GM23338 (cell line): ENCODE measurements at regions not wholly inside any gene's neighbourhood (a gene's known extent, or its start where the extent isn't known, plus 50 kb on each side); places are given as distances from the start of the nearest gene placed in this dataset.

Source experiments
- ATAC-seq: fragments of 200-7000 bp; cut with Tn5 transposase; 3 replicates; pipeline ENCODE4 v1.9.1; 2020
- DNase-seq: peaks from one replicate; pipeline ENCODE4 v3.0.0-alpha.2; 2015; ENCODE audit warnings: low spot score
- H2AFZ ChIP-seq: fragments of 200-600 bp; sonication (generic); 2 replicates; pipeline ENCODE4 v1.8.0; 2016; ENCODE audit warnings: antibody characterized with exemption, mild to moderate bottlenecking, moderate library complexity
- H3F3A ChIP-seq: fragments of 200-600 bp; sonication (generic); replicated peaks from 2 replicates; pipeline ENCODE4 v1.8.0; 2017; ENCODE audit warnings: antibody characterized with exemption, mixed run types, low read depth
- H3K27ac ChIP-seq: fragments of 200-600 bp; sonication (generic); 2 replicates; pipeline ENCODE4 v1.6.1; 2016; ENCODE audit warnings: low read depth
- H3K27me3 ChIP-seq: fragments of 200-600 bp; sonication (generic); 2 replicates; pipeline ENCODE4 v1.8.0; 2016; ENCODE audit warnings: mild to moderate bottlenecking, mixed run types, moderate library complexity; ENCODE audit not compliant: insufficient read depth
- H3K36me3 ChIP-seq: fragments of 200-600 bp; sonication (generic); 2 replicates; pipeline ENCODE4 v1.8.0; 2016; ENCODE audit warnings: mild to moderate bottlenecking; ENCODE audit not compliant: insufficient read depth
- H3K4me1 ChIP-seq: fragments of 200-600 bp; sonication (generic); 2 replicates; pipeline ENCODE4 v1.8.0; 2016; ENCODE audit warnings: mild to moderate bottlenecking, moderate library complexity; ENCODE audit not compliant: insufficient read depth
- H3K4me2 ChIP-seq: fragments of 200-600 bp; sonication (generic); 2 replicates; pipeline ENCODE4 v1.7.1; 2017; ENCODE audit warnings: mixed run types
- H3K4me3 ChIP-seq: fragments of 200-600 bp; sonication (generic); 2 replicates; pipeline ENCODE4 v1.6.1; 2016; ENCODE audit warnings: mixed run types
- H3K79me2 ChIP-seq: fragments of 200-600 bp; sonication (generic); replicated peaks from 2 replicates; pipeline ENCODE4 v1.8.0; 2017; ENCODE audit warnings: mild to moderate bottlenecking; ENCODE audit not compliant: insufficient read depth
- H3K9me2 ChIP-seq: fragments of 200-600 bp; sonication (generic); 2 replicates; pipeline ENCODE4 v1.8.0; 2017; ENCODE audit not compliant: insufficient read depth
- H4K20me1 ChIP-seq: fragments of 200-600 bp; sonication (generic); replicated peaks from 2 replicates; pipeline ENCODE4 v1.8.0; 2017; ENCODE audit warnings: mild to moderate bottlenecking; ENCODE audit not compliant: insufficient read depth
- H3K27ac Mint-ChIP-seq: 2 replicates; pipeline ENCODE4 v1.8.0; 2020; ENCODE audit warnings: inconsistent platforms, mild to moderate bottlenecking, moderate library complexity, mixed read lengths
- H3K27me3 Mint-ChIP-seq: 3 replicates; pipeline ENCODE4 v1.8.0; 2022; ENCODE audit warnings: low read depth, mild to moderate bottlenecking, moderate library complexity, mixed read lengths, inconsistent platforms; ENCODE audit not compliant: insufficient read depth, poor library complexity
- H3K36me3 Mint-ChIP-seq: 3 replicates; pipeline ENCODE4 v1.8.0; 2021; ENCODE audit warnings: low read depth, mild to moderate bottlenecking, inconsistent platforms, moderate library complexity, mixed read lengths
- H3K4me1 Mint-ChIP-seq: 3 replicates; pipeline ENCODE4 v1.8.0; 2020; ENCODE audit warnings: mild to moderate bottlenecking, inconsistent platforms, mixed read lengths
- H3K4me3 Mint-ChIP-seq: 3 replicates; pipeline ENCODE4 v1.8.0; 2021; ENCODE audit warnings: moderate library complexity, mild to moderate bottlenecking, inconsistent platforms, mixed read lengths
- H3K9me3 Mint-ChIP-seq: 3 replicates; pipeline ENCODE4 v1.8.0; 2020; ENCODE audit warnings: moderate library complexity, mild to moderate bottlenecking, inconsistent platforms, mixed read lengths
- CREB1 ChIP-seq: fragments of 250-450 bp; sonication (Bioruptor Pico); IDR thresholded peaks from 2 replicates; pipeline ENCODE4 v1.5.0; 2020; ENCODE audit warnings: low read depth, mild to moderate bottlenecking, moderate library complexity
- EZH2phosphoT487 ChIP-seq: fragments of 200-600 bp; sonication (generic); IDR thresholded peaks from one replicate; pipeline ENCODE4 v1.8.1; 2018; ENCODE audit warnings: antibody characterized with exemption; ENCODE audit not compliant: unreplicated experiment
- JUNB ChIP-seq: IDR thresholded peaks from one replicate; pipeline ENCODE4 v1.6.1; 2016; ENCODE audit warnings: antibody characterized with exemption; ENCODE audit not compliant: unreplicated experiment
- NANOG ChIP-seq: IDR thresholded peaks from 2 replicates; pipeline ENCODE4 v1.6.1; 2016; ENCODE audit warnings: antibody characterized with exemption, borderline replicate concordance
- POLR2AphosphoS5 ChIP-seq: IDR thresholded peaks from 2 replicates; pipeline ENCODE4 v1.6.1; 2016; ENCODE audit warnings: antibody characterized with exemption, low read depth
- STAT1 ChIP-seq: IDR thresholded peaks from one replicate; pipeline ENCODE4 v1.6.1; 2016; ENCODE audit warnings: antibody characterized with exemption; ENCODE audit not compliant: unreplicated experiment
- ZNF331 ChIP-seq: fragments of 250-450 bp; sonication (Bioruptor Pico); IDR thresholded peaks from 2 replicates; pipeline ENCODE4 v1.5.0; 2020; ENCODE audit warnings: low read depth, mild to moderate bottlenecking, moderate library complexity
- TF ChIP-seq, protein P1 (sequence below): IDR thresholded peaks from one replicate; pipeline ENCODE4 v1.6.1; 2018; ENCODE audit warnings: antibody characterized with exemption; ENCODE audit not compliant: unreplicated experiment
- TF ChIP-seq, protein P2 (sequence below): fragments of 250-450 bp; sonication (Bioruptor Pico); IDR thresholded peaks from 2 replicates; pipeline ENCODE4 v1.5.0; 2020; ENCODE audit warnings: mild to moderate bottlenecking, moderate library complexity
- TF ChIP-seq, protein P3 (sequence below), 2 experiments: fragments of 200-600 bp in 1 of 2; sonication (generic) in 1 of 2; conservative IDR thresholded peaks; 2 replicates each; pipeline versions ENCODE4 v1.5.1 to v1.6.1; 2016 to 2017; ENCODE audit warnings: antibody characterized with exemption in 2 of 2, low read depth in 2 of 2, mild to moderate bottlenecking in 2 of 2, moderate library complexity in 1 of 2

DNA sequence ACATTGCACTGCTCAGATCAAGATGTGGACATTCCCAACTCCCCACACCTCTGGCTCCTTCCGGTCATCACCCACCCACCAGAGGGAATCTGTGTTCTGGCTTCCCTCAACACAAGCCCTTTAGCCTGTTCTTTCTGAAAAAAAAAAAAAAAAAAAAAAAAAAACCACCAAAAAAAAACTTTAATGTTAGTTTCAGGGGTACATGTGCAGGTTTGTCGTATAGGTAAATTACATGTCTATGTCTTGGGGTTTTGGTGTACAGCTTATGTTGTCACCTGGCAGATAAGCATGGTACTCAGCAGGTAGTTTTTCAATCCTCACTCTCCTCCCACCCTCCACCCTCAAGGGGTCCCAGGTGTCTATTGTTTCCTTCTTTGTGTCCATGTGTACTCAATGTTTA lies 135.8 kb upstream of the FOXA2 start:
- no peak overlapping the region for H3K27ac ChIP-seq
- H3K4me2 ChIP-seq = no peak overlapping the region
- ATAC-seq (no peak), DNase-seq (no peak)
- Mint-ChIP-seq H3K36me3 (no peaks in the 10 kb centered on the region), H3K4me3 (no peak overlapping the region), H3K9me3 (no peaks in the 10 kb centered on the region), H3K27ac (no peak overlapping the region), H3K27me3 (peaks cover 2% of the 10 kb centered on the region), H3K4me1 (no peaks in the 10 kb centered on the region)
- no peaks in the 10 kb centered on the region for H3K27me3 ChIP-seq
- no peak overlapping the region for H2AFZ ChIP-seq
- H3K9me2 ChIP-seq = no peaks in the 10 kb centered on the region
- TF ChIP-seq, protein P1, sequence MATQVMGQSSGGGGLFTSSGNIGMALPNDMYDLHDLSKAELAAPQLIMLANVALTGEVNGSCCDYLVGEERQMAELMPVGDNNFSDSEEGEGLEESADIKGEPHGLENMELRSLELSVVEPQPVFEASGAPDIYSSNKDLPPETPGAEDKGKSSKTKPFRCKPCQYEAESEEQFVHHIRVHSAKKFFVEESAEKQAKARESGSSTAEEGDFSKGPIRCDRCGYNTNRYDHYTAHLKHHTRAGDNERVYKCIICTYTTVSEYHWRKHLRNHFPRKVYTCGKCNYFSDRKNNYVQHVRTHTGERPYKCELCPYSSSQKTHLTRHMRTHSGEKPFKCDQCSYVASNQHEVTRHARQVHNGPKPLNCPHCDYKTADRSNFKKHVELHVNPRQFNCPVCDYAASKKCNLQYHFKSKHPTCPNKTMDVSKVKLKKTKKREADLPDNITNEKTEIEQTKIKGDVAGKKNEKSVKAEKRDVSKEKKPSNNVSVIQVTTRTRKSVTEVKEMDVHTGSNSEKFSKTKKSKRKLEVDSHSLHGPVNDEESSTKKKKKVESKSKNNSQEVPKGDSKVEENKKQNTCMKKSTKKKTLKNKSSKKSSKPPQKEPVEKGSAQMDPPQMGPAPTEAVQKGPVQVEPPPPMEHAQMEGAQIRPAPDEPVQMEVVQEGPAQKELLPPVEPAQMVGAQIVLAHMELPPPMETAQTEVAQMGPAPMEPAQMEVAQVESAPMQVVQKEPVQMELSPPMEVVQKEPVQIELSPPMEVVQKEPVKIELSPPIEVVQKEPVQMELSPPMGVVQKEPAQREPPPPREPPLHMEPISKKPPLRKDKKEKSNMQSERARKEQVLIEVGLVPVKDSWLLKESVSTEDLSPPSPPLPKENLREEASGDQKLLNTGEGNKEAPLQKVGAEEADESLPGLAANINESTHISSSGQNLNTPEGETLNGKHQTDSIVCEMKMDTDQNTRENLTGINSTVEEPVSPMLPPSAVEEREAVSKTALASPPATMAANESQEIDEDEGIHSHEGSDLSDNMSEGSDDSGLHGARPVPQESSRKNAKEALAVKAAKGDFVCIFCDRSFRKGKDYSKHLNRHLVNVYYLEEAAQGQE = no peak
- TF ChIP-seq POLR2AphosphoS5 (no peak), EZH2phosphoT487 (no peak), STAT1 (no peak), ZNF331 (CRISPR knock-in tag) (no peak), NANOG (no peak), JUNB (no peak), CREB1 (no peak)
- TF ChIP-seq, protein P2, sequence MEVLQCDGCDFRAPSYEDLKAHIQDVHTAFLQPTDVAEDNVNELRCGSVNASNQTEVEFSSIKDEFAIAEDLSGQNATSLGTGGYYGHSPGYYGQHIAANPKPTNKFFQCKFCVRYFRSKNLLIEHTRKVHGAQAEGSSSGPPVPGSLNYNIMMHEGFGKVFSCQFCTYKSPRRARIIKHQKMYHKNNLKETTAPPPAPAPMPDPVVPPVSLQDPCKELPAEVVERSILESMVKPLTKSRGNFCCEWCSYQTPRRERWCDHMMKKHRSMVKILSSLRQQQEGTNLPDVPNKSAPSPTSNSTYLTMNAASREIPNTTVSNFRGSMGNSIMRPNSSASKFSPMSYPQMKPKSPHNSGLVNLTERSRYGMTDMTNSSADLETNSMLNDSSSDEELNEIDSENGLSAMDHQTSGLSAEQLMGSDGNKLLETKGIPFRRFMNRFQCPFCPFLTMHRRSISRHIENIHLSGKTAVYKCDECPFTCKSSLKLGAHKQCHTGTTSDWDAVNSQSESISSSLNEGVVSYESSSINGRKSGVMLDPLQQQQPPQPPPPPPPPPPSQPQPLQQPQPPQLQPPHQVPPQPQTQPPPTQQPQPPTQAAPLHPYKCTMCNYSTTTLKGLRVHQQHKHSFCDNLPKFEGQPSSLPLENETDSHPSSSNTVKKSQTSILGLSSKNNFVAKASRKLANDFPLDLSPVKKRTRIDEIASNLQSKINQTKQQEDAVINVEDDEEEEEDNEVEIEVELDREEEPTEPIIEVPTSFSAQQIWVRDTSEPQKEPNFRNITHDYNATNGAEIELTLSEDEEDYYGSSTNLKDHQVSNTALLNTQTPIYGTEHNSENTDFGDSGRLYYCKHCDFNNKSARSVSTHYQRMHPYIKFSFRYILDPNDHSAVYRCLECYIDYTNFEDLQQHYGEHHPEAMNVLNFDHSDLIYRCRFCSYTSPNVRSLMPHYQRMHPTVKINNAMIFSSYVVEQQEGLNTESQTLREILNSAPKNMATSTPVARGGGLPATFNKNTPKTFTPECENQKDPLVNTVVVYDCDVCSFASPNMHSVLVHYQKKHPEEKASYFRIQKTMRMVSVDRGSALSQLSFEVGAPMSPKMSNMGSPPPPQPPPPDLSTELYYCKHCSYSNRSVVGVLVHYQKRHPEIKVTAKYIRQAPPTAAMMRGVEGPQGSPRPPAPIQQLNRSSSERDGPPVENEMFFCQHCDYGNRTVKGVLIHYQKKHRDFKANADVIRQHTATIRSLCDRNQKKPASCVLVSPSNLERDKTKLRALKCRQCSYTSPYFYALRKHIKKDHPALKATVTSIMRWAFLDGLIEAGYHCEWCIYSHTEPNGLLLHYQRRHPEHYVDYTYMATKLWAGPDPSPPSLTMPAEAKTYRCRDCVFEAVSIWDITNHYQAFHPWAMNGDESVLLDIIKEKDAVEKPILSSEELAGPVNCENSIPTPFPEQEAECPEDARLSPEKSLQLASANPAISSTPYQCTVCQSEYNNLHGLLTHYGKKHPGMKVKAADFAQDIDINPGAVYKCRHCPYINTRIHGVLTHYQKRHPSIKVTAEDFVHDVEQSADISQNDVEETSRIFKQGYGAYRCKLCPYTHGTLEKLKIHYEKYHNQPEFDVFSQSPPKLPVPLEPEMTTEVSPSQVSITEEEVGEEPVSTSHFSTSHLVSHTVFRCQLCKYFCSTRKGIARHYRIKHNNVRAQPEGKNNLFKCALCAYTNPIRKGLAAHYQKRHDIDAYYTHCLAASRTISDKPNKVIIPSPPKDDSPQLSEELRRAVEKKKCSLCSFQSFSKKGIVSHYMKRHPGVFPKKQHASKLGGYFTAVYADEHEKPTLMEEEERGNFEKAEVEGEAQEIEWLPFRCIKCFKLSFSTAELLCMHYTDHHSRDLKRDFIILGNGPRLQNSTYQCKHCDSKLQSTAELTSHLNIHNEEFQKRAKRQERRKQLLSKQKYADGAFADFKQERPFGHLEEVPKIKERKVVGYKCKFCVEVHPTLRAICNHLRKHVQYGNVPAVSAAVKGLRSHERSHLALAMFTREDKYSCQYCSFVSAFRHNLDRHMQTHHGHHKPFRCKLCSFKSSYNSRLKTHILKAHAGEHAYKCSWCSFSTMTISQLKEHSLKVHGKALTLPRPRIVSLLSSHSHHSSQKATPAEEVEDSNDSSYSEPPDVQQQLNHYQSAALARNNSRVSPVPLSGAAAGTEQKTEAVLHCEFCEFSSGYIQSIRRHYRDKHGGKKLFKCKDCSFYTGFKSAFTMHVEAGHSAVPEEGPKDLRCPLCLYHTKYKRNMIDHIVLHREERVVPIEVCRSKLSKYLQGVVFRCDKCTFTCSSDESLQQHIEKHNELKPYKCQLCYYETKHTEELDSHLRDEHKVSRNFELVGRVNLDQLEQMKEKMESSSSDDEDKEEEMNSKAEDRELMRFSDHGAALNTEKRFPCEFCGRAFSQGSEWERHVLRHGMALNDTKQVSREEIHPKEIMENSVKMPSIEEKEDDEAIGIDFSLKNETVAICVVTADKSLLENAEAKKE (CRISPR knock-in tag) = no peak
- TF ChIP-seq, protein P3, sequence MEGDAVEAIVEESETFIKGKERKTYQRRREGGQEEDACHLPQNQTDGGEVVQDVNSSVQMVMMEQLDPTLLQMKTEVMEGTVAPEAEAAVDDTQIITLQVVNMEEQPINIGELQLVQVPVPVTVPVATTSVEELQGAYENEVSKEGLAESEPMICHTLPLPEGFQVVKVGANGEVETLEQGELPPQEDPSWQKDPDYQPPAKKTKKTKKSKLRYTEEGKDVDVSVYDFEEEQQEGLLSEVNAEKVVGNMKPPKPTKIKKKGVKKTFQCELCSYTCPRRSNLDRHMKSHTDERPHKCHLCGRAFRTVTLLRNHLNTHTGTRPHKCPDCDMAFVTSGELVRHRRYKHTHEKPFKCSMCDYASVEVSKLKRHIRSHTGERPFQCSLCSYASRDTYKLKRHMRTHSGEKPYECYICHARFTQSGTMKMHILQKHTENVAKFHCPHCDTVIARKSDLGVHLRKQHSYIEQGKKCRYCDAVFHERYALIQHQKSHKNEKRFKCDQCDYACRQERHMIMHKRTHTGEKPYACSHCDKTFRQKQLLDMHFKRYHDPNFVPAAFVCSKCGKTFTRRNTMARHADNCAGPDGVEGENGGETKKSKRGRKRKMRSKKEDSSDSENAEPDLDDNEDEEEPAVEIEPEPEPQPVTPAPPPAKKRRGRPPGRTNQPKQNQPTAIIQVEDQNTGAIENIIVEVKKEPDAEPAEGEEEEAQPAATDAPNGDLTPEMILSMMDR (conservative IDR thresholded peaks at IDR 0.05; ENCODE audit: low read depth in 2 of 2) = no peak
- no peaks in the 10 kb centered on the region for H3K36me3 ChIP-seq
- no peaks in the 10 kb centered on the region for H3F3A ChIP-seq
- H4K20me1 ChIP-seq = no peaks in the 10 kb centered on the region
- H3K4me1 ChIP-seq = peaks cover 4% of the 10 kb centered on the region; the same call in 1 of the 2 replicates
- H3K4me3 ChIP-seq = no peak overlapping the region
- H3K79me2 ChIP-seq = no peaks in the 10 kb centered on the region
